Suprapubic skin (tissue), 3 donors: ENCODE measurements at regions not wholly inside any gene's neighbourhood (a gene's known extent, or its start where the extent isn't known, plus 50 kb on each side); places are given as distances from the start of the nearest gene placed in this dataset.

Experiments used
- POLR2A ChIP-seq, 2 donors: fragments of 450-650 bp; IDR thresholded peaks; one replicate each; pipeline ENCODE4 v1.6.1; 2017; ENCODE audit warnings: antibody characterized with exemption in 2 of 2, mild to moderate bottlenecking in 2 of 2, moderate library complexity in 2 of 2
- TF ChIP-seq, protein P1 (sequence below), 2 donors: fragments of 200-600 bp in 1 of 2; fragments of 450-650 bp in 1 of 2; sonication (generic) in 1 of 2; IDR thresholded peaks; one replicate each; pipeline ENCODE4 v1.5.1; 2016 to 2019; ENCODE audit warnings: antibody characterized with exemption in 2 of 2, mild to moderate bottlenecking in 1 of 2, moderate library complexity in 1 of 2

DNA sequence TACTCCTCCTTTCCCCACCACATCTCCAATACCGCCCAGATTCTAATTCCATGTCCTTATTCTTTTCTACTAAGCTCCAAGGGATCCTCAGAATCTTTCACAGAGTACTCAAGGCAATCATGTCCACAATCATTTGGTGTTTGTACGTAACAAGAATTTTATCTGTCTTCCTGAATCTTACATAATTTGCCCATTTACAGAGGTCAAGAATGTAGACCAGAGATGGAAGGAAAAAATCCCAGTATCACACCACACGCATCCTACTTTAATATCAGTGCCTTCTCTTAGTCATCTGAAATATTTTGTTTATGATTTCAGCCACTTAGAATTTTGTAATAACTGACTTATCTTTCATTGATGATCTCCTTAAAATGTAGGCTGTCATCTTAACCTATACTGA, 366.0 kb upstream of the LRRC7 start:
- TF ChIP-seq, protein P1, sequence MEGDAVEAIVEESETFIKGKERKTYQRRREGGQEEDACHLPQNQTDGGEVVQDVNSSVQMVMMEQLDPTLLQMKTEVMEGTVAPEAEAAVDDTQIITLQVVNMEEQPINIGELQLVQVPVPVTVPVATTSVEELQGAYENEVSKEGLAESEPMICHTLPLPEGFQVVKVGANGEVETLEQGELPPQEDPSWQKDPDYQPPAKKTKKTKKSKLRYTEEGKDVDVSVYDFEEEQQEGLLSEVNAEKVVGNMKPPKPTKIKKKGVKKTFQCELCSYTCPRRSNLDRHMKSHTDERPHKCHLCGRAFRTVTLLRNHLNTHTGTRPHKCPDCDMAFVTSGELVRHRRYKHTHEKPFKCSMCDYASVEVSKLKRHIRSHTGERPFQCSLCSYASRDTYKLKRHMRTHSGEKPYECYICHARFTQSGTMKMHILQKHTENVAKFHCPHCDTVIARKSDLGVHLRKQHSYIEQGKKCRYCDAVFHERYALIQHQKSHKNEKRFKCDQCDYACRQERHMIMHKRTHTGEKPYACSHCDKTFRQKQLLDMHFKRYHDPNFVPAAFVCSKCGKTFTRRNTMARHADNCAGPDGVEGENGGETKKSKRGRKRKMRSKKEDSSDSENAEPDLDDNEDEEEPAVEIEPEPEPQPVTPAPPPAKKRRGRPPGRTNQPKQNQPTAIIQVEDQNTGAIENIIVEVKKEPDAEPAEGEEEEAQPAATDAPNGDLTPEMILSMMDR (IDR thresholded peaks at IDR 0.05) = no peak
- no peak for TF ChIP-seq POLR2A (IDR thresholded peaks at IDR 0.05)
